Heart left ventricle (tissue), 13 donors: ENCODE measurements at regions not wholly inside any gene's neighbourhood (a gene's known extent, or its start where the extent isn't known, plus 50 kb on each side); places are given as distances from the start of the nearest gene placed in this dataset.

Source experiments
- CTCF ChIP-seq, 12 donors: fragments of 200-600 bp; sonication (generic) in 4 of 12; IDR thresholded peaks; one replicate each; pipeline versions ENCODE4 v1.5.0 to v1.8.0; 2018 to 2022; ENCODE audit warnings: antibody characterized with exemption in 12 of 12, mild to moderate bottlenecking in 5 of 12
- POLR2A ChIP-seq, 2 donors: fragments of 450-650 bp; IDR thresholded peaks; one replicate each; pipeline ENCODE4 v1.6.1; 2017; ENCODE audit warnings: antibody characterized with exemption in 2 of 2, mild to moderate bottlenecking in 2 of 2, moderate library complexity in 2 of 2
- donor health status: ischemic (EF 13 %, LVEDD 7.1; RV severe dilation, severe dysfunction).
- donor health status: DM: no; HTN: yes; CAD: no.
- donor health status: DM: no; HTN: no; CAD: no.
- donor health status: ischemic (EF 25% LVEDD 6.9; RV normal size, moderate dysfunction).
- donor health status: ischemic (EF 25% LVEDD 5.7; RV mildly dilated, moderate dysfunction).
- donor health status: ischemic (EF 35%, LVEDD 5.7; RV mildly dilated, moderate dysfunction).
- donor health status: nonischemic (EF 11% LVEDD 7.7; RV severe dilation, severe dysfunction).
- donor health status: DM: yes; HTN: yes; CAD: no.
- donor health status: PGD.
- donor health status: ischemic (EF 29% LVEDD 5.4; RV normal size, mild dysfunction).
- donor health status: nonischemic (EF 23%, LVEDD 6.1; RV moderate dilation, normal function).

- no peak for TF ChIP-seq CTCF (IDR thresholded peaks at IDR 0.05)
- TF ChIP-seq POLR2A (IDR thresholded peaks at IDR 0.05), result no peak
Observed at GRCh38 chr2:38463752-38464151, 86.7 kb upstream of the ATL2 start.
